ENCODE measurements at regions not wholly inside any gene's neighbourhood (a gene's known extent, or its start where the extent isn't known, plus 50 kb on each side); places are given as distances from the start of the nearest gene placed in this dataset.

DNA sequence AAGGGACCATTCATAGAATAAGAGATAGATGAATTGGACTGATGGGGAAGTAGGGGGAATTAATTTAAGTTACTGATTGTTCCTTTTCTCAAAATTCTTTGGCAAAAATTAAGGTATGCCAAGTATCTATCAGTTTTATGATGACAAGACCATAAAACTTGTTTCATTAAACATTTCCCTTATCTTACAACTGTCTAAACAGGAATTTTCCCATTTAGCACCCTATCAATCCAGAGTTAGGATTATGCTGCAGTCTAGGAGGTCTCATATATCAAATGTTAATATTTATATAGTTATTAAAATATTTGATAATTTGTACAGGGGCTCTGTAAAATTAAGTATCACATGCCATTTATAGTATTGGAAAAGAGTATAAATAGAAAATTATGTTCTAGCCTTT lies 51.5 kb upstream of the ARID1B start:
- no peak for DNase-seq

DNA sequence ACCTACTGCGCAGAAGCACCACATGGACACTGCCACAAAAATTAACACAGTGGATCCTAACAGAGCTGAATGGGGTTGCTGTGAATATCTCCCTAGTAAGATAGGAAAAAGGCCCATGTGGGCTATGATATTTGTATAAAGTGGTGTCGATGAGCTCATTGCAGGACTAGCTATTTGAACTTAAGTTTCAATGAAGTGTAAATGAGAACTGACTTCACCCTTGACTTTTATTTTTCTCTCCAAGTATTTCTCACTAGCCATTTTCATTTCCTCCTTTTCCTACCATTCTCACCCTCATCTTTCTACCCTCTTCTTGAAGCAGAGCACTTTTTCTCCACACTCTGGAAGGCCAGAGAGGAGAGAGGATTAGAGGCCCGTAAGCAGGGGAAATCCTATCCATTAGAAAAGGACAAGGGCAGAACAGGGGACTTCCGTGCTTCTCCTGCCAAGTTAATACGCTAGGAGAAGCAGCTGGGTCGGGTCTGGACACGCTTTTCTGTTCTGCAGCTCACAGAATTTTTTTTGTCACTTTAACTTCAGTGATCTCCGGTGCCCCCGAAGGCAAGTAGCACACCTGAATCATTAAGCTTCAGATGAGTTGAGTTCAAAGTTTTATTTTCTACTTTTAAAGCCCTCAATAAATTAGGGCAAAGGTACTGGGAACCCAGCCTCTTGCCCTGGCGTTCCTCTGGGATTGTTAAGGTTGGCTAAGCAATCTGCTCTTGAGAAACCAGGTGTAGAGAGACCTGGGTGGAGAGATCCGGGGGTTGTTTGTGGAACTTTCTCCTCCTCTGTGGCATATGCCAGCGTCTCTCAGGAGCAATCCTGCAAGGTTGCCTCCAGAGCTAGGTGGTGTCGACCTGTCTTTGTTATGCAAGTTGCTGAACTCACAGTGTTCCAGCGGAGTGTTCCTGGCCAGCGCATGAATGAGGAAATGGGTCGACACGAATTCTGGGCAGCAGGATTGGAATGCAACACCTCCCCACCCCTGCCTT lies 56.2 kb upstream of the ARID1B start:
- DNase-seq: no peak

DNA sequence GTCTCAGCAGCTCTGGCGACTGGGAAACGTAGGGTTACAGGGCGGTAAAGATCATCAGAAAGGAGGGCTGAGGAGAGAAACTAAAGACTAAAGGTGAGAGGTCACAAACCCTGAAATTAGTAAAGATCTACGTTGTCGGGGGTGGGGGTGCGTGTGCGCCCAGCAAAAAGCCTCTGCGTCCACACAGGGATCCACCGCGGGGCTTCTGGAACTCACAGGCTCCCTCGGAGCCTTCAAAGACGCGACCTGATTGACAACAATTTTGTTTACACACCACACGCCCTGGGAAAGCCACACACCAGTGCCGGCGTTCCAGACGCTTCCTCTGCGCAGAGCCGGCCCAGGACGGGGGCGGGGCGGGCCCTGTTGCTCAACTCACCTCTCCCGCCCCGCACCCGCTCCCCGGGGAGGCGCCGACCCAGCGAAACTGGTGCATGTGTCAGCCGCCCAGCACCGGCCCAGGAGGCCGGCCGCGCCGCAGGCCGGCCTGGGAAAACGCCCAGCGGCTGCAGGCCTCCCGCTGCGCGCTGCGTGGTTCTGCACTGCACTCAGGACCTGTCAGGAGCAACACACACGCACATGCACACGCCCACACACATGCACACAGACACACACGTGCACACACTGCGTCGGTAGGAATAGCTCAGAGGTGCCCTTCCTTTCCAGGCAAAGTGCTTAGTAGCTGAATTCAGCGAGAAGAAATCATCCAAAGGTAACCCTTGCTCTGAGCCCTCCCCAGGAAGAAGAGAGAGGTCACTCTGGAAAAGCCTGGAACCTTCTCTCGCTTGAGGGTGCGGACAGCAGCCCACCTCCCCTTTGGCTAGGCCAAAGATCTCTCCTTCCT lies 57.2 kb upstream of the ARID1B start:
- DNase-seq: peak; percentile 94

DNA sequence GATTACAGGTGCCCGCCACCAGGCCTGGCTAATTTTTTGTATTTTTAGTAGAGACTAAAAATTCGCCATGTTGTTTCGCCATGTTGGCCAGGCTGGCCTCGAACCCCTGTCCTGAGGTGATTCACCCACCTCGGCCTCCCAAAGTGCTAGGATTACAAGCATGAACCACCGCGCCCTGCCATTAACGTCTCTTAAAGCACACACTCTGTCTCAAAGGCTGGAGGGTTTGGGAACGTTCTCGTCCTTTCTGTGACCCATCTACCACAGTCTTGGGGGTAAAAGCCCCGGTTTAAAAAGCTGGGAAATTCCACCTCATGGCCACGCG lies 57.8 kb upstream of the ARID1B start:
- DNase-seq: no peak

DNA sequence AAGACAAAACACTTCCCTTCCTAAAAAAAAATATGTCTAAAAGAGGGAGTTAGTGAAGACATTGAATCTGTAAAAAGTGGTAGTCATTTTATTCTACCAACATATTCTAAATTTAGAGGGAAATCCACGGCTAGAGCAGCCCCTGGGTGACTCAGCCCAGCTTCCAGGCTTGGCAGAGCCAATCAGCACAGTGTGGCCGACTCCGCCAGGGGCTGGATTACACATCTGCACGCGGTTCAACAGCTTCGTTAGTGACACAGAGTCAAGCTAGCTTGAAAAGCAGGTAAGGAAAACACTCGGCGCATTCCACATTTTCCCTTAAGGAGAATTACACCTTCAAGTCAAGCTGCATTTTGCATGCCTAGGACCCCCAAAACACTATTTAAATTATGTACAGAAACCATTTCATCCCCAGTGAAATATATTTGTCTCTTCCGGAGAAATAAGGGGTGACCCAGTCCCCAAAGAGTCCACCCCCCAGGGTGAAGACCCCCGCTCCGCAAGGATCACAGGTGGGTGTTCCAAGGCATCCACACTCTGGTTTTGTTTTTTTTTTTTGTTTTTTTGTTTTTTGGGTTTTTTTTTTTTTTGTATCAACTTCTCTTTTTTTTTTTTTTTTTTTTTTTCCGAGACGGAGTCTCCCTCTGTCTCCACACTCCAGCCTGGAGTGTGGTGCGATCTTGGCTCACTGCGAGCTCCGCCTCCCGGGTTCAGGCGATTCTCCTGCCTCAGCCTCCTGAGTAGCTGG lies 58.4 kb upstream of the ARID1B start:
- peak; percentile 67 for DNase-seq

DNA sequence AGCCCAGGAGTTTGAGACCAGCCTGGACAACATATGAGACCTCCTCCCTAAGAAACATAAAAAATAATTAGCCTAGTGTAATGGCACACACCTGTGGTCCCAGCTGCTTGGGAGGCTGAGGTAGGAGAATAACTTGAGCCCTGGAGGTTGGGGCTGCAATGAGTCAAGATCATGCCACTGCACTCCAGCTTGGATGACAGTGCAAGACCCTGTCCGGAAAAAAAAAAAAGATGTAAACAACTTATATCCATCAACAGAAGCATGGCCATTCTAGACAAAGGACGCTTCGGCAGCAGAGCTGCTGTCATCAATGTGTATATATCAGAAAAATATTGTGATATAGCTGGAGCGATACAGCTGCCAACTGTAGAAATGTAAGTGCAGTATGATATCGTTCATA lies 59.6 kb upstream of the ARID1B start:
- DNase-seq: no peak

DNA sequence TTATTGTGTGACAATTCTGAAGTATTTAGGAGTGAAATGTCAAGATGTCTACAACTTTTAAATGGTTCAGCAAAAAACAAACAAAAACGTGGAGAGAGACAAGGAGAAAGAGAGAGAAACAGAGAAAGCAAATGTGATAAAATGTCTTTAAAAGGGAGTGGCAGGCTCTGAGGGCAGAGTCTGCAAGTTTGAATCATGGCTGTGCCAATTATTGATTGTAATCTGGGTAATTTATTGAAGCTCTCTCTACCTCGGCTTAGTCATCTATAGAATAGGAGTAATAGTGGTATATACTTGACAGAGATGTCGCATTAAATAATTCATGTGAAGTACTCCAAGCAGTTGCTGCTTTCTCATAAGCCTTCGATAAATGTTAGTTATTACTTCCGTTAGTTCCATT lies 61.3 kb upstream of the ARID1B start:
- DNase-seq: no peak

DNA sequence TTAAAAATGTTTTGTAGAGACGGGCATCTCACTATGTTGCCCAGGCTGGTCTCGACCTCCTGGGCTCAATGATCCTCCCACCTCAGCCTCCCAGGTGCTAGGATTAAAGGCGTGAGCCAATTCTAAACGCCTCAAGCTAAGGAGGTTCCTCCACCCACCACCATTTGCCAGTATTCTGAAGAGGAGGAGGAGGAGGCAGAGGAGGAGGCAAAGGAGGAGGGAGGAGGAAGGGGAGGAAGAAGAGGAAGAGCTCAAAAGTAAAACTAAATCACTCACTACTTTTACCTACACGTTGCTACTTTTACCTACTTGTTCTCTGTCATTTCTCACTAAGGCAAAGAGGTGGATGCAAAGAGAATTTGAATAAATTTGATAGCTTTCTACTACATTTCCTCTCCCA lies 63.6 kb upstream of the ARID1B start:
- no peak for DNase-seq

DNA sequence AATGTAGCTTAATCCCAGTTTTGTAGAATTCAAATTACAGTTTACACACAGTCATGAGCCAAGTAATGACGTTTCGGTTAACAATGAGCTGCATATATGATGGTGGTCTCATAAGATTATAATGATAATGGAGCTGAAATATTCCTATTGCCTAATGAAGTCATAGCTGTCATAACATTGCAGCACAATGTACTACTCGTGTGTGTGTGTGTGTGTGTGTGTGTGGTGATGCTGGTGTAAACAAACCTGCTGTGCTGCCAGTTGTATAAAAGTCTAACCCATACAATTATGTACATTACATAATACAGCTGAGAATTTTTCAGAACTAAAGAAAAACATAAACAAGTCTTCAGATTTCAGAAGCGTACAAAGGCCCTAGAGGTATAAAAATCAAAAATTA lies 66.7 kb upstream of the ARID1B start:
- no peak for DNase-seq

DNA sequence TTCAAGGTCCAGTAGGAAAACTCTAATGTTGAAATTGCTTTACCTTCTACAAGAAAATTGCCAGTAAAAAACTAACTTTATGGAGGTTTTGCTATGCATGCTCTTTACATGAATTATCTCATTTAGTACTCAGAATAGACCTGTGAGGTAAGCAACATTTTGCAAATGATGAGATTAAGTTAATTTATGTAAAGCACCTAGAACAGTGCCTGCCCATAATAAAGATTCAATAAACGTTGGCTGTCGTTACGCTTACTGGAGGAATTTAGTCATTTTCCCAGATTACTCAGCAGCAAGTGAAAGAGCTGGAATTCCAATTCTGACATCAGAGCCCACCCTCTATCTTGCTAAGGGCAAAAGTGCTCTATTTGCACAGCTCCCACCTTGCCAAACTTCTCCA lies 69.4 kb upstream of the ARID1B start:
- DNase-seq: no peak

DNA sequence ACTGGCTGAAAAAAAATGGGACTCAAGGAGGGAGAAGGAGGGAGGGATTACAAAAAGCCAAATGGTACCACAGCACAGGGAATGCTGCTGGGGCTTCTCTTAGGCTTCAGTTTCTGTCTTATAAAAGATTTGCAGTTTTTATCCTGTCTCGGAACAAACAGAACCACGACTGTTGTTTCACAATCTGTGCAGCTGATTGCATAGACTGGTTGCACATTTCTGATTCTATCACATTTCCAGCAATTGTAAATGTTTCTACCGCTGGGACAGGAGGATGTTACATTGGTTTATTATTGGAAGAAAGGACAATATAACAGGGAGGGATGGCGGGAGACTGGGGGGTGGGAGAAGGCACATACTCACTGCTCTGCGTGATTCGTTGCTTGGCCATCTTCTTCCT lies 73.5 kb upstream of the ARID1B start:
- DNase-seq: peak; percentile 22

DNA sequence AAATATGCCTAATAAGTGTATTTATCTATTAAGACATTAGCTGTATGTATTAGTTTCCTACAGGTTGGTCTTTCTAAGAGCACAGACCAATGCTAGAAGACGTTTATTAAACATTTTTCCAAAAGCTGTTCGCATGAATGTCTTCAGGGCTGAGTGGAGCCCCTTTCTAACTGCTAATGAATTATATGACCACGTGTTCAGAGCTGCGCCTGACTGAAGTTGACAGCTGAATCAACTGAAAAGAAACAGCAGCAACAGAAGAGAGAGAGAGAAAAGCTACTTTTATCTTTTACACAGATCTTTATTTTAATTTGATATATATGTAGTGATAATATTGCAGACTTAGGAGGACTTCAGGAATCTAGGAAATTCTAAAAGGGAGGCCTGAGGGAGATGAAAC lies 75.2 kb upstream of the ARID1B start:
- DNase-seq: no peak

DNA sequence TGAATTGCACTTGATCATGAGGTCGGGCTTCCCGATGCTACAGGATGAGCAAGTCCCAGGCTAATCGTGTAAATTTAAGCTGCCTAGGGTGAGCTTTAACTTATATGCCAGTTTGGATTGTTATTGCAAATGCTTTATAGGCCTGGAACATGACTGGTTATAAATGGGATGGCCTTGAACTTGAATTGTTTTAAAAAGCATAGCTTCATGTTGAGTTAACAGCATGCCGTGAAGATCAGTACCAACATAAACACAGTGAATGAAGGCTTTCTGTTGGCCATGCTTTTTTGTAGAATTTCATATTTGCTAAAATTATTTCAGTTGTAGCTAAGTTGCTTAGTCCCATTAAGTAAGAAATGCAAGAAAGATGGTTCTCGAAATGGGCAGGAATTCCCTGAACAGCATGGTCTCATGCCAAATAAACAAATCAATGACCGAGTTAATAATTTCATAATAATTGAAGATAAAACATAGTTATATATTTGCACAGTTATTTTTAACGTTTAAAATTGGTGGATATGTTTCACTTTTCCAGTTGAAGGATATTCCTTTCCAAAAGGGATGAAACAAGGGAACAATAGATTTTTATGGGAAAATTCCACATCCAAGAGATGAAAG lies 76.6 kb upstream of the ARID1B start:
- no peak for DNase-seq

DNA sequence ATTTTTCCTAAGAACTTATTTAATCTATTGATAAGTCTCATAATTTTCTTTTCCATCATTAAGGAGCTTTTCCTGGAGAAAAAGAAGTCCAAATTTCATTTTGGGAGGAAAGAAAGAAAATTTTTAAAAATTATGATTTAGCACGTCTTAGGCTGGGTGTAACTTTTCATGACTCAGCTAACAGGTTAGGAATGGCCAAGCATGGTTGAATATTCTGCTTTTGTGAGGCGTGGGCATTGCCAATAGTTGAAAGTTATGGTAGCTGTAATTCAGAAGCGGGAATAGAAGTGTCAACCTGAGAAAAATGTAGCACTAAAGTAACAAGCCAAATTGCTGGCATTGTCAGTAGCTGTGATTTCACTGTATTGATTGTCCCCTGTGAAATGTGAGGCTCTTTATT lies 77.2 kb upstream of the ARID1B start:
- no peak for DNase-seq

DNA sequence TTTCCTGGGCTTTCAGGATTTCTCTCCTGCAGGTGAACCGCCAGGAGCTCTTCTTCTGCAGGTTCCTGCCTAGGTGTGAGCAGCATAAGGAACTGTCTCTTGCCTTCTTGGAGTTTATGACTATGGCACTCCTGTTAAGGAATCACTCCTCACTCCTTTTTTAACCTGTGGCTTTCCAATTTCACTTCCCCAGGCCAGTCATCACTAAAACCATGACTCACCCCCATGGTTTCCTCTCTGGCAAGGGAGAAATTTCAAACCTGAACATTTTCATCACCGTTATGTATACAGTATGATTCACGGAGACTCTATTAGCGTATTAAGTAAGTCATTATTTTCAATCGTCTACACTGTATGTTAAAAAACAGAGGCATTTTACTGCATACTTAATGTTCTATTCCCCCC lies 78.2 kb upstream of the ARID1B start:
- peak; percentile 79 for DNase-seq

DNA sequence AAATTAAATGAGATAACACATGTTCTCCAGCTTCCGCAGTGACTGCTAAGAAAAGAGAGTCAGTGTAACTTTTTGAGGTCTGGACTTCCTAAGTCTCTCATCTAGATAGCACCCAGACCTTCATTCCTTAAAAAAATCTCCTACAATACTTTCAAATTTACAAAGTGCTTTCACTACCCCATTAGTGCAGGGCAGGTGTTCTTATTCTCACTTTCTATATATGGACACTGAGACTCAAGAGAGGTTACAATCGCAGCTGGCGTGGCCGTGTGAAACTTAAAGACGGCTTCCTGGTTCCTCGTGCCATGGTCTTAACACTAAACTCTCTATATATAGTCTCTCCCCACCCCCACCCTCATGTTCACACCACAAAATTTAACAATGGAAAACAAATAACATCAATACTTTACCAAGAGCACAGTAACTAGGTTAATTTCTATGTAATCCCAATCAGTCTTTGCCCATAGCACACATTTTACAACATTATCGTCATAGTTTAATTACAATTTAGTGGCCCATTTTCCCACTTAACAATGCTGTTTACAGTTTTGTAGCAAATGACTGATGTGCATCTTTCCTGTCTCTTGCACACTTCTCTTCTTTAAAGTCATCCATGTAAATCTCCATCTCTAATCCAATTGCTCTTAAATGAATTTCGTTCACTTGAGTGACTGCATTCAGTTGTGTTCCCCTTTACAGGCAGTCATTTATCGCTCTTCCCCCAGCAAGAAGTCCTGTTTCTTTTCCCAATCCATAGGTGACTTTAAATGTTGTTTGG lies 78.8 kb upstream of the ARID1B start:
- no peak for DNase-seq

DNA sequence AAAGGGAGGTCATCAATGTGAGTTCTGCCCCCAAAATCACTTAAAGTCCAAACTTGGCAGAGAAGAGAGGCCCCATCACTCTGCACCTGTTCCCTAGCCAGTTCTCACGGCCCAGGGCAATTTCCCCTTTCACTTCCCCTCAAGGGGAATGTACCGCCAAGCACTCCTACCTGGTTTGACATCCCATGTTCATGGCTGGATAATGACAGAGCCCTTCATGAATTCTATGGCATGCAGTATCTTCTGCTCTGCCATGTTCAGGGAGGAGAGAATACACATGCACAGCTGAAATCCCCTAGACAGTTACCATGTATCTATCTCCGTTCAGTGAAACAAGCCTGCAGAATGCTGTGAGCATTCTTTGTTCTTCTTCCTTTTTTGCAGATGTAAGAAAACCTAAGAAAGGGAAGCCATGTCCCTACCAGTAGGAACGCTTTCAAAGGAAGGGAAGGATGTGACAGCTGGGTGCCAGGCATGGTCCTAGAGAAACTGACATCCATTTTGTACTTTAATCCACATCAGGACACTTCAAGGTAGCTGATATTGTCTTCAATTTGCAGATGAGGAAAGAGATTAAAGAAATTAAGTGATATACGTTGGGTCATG lies 79.8 kb upstream of the ARID1B start:
- DNase-seq: no peak

DNA sequence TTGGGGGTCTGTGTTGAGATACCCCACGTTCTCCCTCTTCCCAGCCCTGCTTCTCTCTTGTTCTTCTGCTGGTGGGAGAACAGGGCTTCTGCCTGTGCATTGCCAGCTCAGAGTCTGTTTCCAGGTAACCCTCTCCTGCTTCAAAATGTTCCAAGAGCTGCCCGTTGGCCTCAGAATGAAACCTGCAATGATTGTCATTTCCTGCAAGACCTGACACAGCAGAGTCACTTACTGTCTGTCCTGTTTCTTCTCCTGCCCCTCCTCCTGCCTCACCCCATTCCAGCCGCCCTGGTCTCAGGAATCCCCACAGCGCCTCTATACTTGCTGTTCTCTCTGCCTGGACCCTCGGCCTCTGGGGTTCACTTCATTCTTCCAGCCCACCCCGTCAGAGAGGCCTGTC lies 81.4 kb upstream of the ARID1B start:
- no peak for DNase-seq

DNA sequence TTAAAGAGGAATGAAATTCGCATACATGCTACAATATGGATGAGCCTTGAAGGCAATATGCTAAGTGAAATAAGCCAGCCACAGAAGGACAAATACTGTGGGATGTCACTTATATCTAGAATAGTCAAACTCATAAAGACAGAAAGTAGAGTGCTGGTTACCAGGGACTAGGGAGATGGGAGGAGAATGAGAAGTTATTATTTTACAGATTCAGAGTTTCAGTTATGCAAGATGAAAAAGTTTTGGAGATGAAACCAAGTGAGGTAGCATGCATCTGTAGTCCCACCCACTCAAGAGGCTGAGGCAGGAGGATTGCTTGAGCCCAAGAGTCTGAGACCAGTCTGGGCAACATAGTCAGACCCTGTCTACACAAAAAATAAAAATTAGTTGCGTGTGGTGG lies 82.5 kb upstream of the ARID1B start:
- no peak for DNase-seq

DNA sequence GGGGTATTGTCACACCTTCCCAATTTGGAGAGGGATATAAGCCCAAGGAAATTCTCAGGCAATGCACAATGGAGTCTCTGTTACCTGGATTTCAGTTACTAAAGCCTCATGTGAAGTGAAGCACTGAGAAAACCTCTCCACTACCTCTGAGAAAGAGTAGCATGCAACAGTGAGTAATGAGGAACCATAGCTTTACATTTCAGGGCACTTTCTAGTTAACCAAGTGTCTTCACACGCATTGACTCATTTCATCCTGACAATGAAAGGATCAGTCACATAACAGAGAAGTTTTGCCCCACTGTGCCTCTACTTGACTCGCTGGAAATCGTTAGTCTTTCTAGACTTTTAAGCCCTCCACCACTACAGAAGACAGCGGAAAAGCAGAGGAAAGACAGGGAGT lies 86.2 kb upstream of the ARID1B start:
- DNase-seq: no peak

DNA sequence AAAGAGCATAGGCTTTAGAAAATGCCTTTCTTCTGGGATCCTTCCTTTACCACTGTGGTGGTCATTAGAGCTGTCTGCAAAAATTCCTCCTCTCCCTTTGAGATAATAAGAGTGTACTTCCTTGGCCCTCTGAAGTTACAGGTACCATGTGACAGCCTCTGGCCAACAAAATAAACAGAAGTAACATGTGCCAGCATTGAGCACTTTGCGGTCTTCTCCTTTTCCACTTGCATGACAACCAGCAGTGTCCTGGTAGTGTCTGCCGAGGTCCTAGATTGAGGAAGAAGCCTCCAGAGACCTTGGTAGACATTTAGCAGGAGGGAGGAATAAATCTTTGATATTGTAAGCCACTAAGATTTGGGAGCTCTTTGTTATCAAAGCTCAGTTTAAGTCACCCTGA lies 87.5 kb upstream of the ARID1B start:
- no peak for DNase-seq

DNA sequence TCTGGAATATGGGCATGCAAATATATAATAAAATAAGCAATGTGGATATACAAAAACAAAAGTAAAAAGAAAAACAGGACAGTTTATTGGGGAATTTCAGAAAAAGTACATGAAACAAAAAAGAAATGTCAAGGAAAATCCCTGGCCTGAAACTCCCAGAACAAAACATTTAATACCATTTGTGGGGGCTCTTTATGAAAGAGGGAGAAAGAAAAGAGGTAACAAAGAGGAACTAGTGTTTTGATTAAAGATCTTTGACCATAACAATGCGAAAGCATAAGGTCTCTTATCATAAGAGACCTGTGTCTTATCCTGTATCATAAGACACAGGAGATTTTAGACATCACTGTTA lies 88.6 kb upstream of the ARID1B start:
- DNase-seq: no peak
